ENCODE measurements at regions not wholly inside any gene's neighbourhood (a gene's known extent, or its start where the extent isn't known, plus 50 kb on each side); places are given as distances from the start of the nearest gene placed in this dataset.

- Histone ChIP-seq H3K36me3 (ENCODE audit: control insufficient read depth in 2 of 2, extremely low read depth in 1 of 2, insufficient read depth in 2 of 2, low read length in 2 of 2) (no peaks in the 10 kb centered on the region), H3K4me2 (ENCODE audit: insufficient read depth, low read length) (no peak overlapping the region), H3K9ac (replicated peaks; ENCODE audit: extremely low read depth, insufficient read depth, low read length) (no peak overlapping the region), H3K4me1 (ENCODE audit: control insufficient read depth, extremely low read depth, insufficient read depth, low read length) (no peaks in the 10 kb centered on the region), H3K4me3 (replicated peaks in 1 of 3; ENCODE audit: insufficient read depth in 1 of 3, low read depth in 1 of 3, low read length in 3 of 3) (no peak overlapping the region), H4K20me1 (replicated peaks; ENCODE audit: control insufficient read depth, extremely low read depth, insufficient read depth, low read length) (no peaks in the 10 kb centered on the region), H2AFZ (ENCODE audit: low read depth, low read length) (no peak overlapping the region), H3K9me1 (replicated peaks; ENCODE audit: control insufficient read depth, extremely low read depth, insufficient read depth, low read length) (no peaks in the 10 kb centered on the region), H3K27me3 (ENCODE audit: control insufficient read depth in 2 of 2, insufficient read depth in 2 of 2, low read length in 2 of 2) (no peaks in the 10 kb centered on the region), H3K79me2 (ENCODE audit: control insufficient read depth, insufficient read depth, low read length) (no peaks in the 10 kb centered on the region), H3K9me3 (replicated peaks; ENCODE audit: control insufficient read depth, insufficient read depth, low read length) (no peaks in the 10 kb centered on the region), H3K27ac (ENCODE audit: insufficient read depth, low read depth, low read length) (no peak overlapping the region)
- TF ChIP-seq CTCF (IDR thresholded peaks at IDR 0.05; ENCODE audit: extremely low read depth in 1 of 2, insufficient read depth in 1 of 2, low read depth in 1 of 2, low read length in 2 of 2) (no peak), JUN (IDR thresholded peaks at IDR 0.05; ENCODE audit: borderline replicate concordance, insufficient read depth, insufficient read length, low read depth) (no peak), FOS (IDR thresholded peaks at IDR 0.05; ENCODE audit: borderline replicate concordance, insufficient read depth, low read length) (no peak), MYC (IDR thresholded peaks at IDR 0.05; ENCODE audit: low read depth, low read length) (no peak), GATA2 (IDR thresholded peaks at IDR 0.05; ENCODE audit: insufficient read depth, insufficient read length, low read depth, low read length) (no peak), EZH2 (IDR thresholded peaks at IDR 0.05; ENCODE audit: borderline replicate concordance, low read depth, low read length, severe bottlenecking) (no peak), MAX (IDR thresholded peaks at IDR 0.05; ENCODE audit: insufficient read depth, insufficient read length) (no peak), POLR2AphosphoS5 (IDR thresholded peaks at IDR 0.05; ENCODE audit: insufficient read depth, low read depth, low read length) (no peak), POLR2A (IDR thresholded peaks at IDR 0.05; ENCODE audit: low read depth, low read length) (no peak)
- intact Hi-C loops (cut with micrococcal nuclease) (no loop called here), dilution Hi-C loops (cut with MboI; ENCODE audit: extremely low pct_ligation_motif_present, low sequenced_read_pairs) (no loop called here)
- CTCF ChIA-PET, result no interaction called here
- no peak for DNase-seq (ENCODE audit: low read depth, low spot score)
- POLR2A ChIA-PET, result no interaction called here
- no TSS peak for BruUV-seq (replicated peaks)
- FAIRE-seq, result no peak
These were observed 403.5 kb upstream of the ST8SIA4 start for GRCh38 chr5:101306391-101307137.
